Right hindlimb (tissue), 1 donor: ENCODE measurements at regions not wholly inside any gene's neighbourhood (a gene's known extent, or its start where the extent isn't known, plus 50 kb on each side); places are given as distances from the start of the nearest gene placed in this dataset.
"Not testable (repeated sequence)": the region's sequence is repeated elsewhere in the genome, so short reads cannot be mapped to it uniquely, and the experiment has no call there.

Experiments
- DNase-seq: peaks from one replicate; pipeline ENCODE4 v3.0.0-alpha.2; 2018

GRCh38 chr1:78715181-78715661, 65.6 kb downstream of the IFI44 start:
- DNase-seq, result no peak

- no peak for DNase-seq
These were observed 66.6 kb downstream of the IFI44 start for GRCh38 chr1:78716186-78716585.

- no peak for DNase-seq
These were observed 68.9 kb downstream of the IFI44 start for GRCh38 chr1:78718566-78718965.

GRCh38 chr1:78721136-78721535, 71.5 kb downstream of the IFI44 start:
- no peak for DNase-seq

- DNase-seq, result no peak
These were observed 72.5 kb downstream of the IFI44 start for GRCh38 chr1:78722105-78722504.

GRCh38 chr1:78722521-78722920, 72.9 kb downstream of the IFI44 start:
- no peak for DNase-seq

GRCh38 chr1:78722947-78723346, 73.3 kb downstream of the IFI44 start:
- no peak for DNase-seq

GRCh38 chr1:78726686-78727085, 77.1 kb downstream of the IFI44 start:
- no peak for DNase-seq

GRCh38 chr1:78728359-78728758, 78.7 kb downstream of the IFI44 start:
- DNase-seq, result no peak

GRCh38 chr1:78730054-78730453, 80.4 kb downstream of the IFI44 start:
- no peak for DNase-seq

- DNase-seq, result no peak
These were observed 82.0 kb downstream of the IFI44 start for GRCh38 chr1:78731674-78732073.

GRCh38 chr1:78737241-78737640, 87.6 kb downstream of the IFI44 start:
- DNase-seq, result no peak

- DNase-seq, result no peak
These were observed 94.0 kb downstream of the IFI44 start for GRCh38 chr1:78743626-78744025.

GRCh38 chr1:78745111-78745510, 95.5 kb downstream of the IFI44 start:
- no peak for DNase-seq

- DNase-seq, result not testable (repeated sequence)
These were observed 104.0 kb downstream of the IFI44 start for GRCh38 chr1:78753679-78754078.

GRCh38 chr1:78755986-78756385, 106.4 kb downstream of the IFI44 start:
- DNase-seq, result no peak

GRCh38 chr1:78758506-78758905, 108.9 kb downstream of the IFI44 start:
- no peak for DNase-seq

- DNase-seq, result peak; percentile 50
These were observed 110.2 kb downstream of the IFI44 start for GRCh38 chr1:78759881-78760280.

- DNase-seq, result no peak
These were observed 111.2 kb downstream of the IFI44 start for GRCh38 chr1:78760858-78761257.

GRCh38 chr1:78762113-78762512, 112.5 kb downstream of the IFI44 start:
- no peak for DNase-seq

GRCh38 chr1:78765489-78765888, 115.9 kb downstream of the IFI44 start:
- no peak for DNase-seq

- DNase-seq, result no peak
These were observed 130.2 kb downstream of the IFI44 start for GRCh38 chr1:78779831-78780230.

GRCh38 chr1:78787544-78787943, 137.9 kb downstream of the IFI44 start:
- no peak for DNase-seq

- DNase-seq, result no peak
These were observed 140.5 kb downstream of the IFI44 start for GRCh38 chr1:78790174-78790573.

- DNase-seq, result no peak
These were observed 143.1 kb downstream of the IFI44 start for GRCh38 chr1:78792756-78793155.
